IMR-90 (cell line): ENCODE measurements at regions not wholly inside any gene's neighbourhood (a gene's known extent, or its start where the extent isn't known, plus 50 kb on each side); places are given as distances from the start of the nearest gene placed in this dataset.

Experiments used
- ATAC-seq: fragments of 200-7000 bp; cut with Tn5 transposase; 2 replicates; pipeline ENCODE4 v1.9.1; 2020; ENCODE audit warnings: low read depth, mild to moderate bottlenecking, moderate library complexity
- BruUV-seq: library from RNA; stranded (reverse); fragments of 400-500 nt; replicated peaks from 2 replicates; lab custom pipeline; 2021; lab: Mats Ljungman, UMichigan
- CTCF ChIA-PET: fragments of 300-600 bp; formaldehyde crosslinking; extraction: SDS; loops from one replicate; lab custom pipeline; 2021; ENCODE audit warnings: antibody characterized with exemption; lab: Yijun Ruan, JAX
- POLR2A ChIA-PET: fragments of 300-600 bp; sonication (Branson Sonifier 250); formaldehyde crosslinking; loops from one replicate; lab custom pipeline; 2022; ENCODE audit warnings: antibody characterized with exemption; ENCODE audit not compliant: unreplicated experiment; lab: Charles Lee
- DNase-seq: peaks from one replicate; pipeline ENCODE4 v3.0.0; 2013
- H2AFZ ChIP-seq: replicated peaks from 2 replicates; pipeline ENCODE3; 2013; ENCODE audit warnings: low read length, mild to moderate bottlenecking; ENCODE audit not compliant: poor library complexity
- H2AK5ac ChIP-seq: 2 replicates; pipeline ENCODE4 v1.6.1; 2013; ENCODE audit warnings: low read depth, low read length, inconsistent platforms
- H2AK9ac ChIP-seq: replicated peaks from 2 replicates; pipeline ENCODE3; 2013; ENCODE audit warnings: mild to moderate bottlenecking, low read depth, low read length, moderate library complexity; ENCODE audit not compliant: poor library complexity
- H2BK120ac ChIP-seq: 2 replicates; pipeline ENCODE4 v1.6.1; 2013; ENCODE audit warnings: low read depth, low read length, inconsistent platforms
- H2BK15ac ChIP-seq: 3 replicates; pipeline ENCODE4 v1.6.1; 2013; ENCODE audit warnings: low read depth, low read length, inconsistent platforms
- H2BK20ac ChIP-seq: 2 replicates; pipeline ENCODE4 v1.6.1; 2013; ENCODE audit warnings: low read depth, mild to moderate bottlenecking, inconsistent platforms, low read length, moderate library complexity
- H2BK5ac ChIP-seq: 2 replicates; pipeline ENCODE4 v1.6.1; 2013; ENCODE audit warnings: mild to moderate bottlenecking, low read depth, low read length, inconsistent platforms; ENCODE audit not compliant: poor library complexity, severe bottlenecking
- H3K14ac ChIP-seq: replicated peaks from 2 replicates; pipeline ENCODE4 v1.6.1; 2013; ENCODE audit warnings: low read depth, low read length, inconsistent platforms
- H3K18ac ChIP-seq: 2 replicates; pipeline ENCODE4 v1.6.1; 2013; ENCODE audit warnings: low read depth, low read length, control low read depth
- H3K23ac ChIP-seq: 2 replicates; pipeline ENCODE4 v1.6.1; 2013; ENCODE audit warnings: low read depth, low read length, inconsistent platforms
- H3K27ac ChIP-seq: 2 replicates; pipeline ENCODE4 v1.5.1; 2013; ENCODE audit warnings: mild to moderate bottlenecking, control low read depth, low read length; ENCODE audit not compliant: insufficient read depth
- H3K27me3 ChIP-seq: 2 replicates; pipeline ENCODE4 v1.6.1; 2013; ENCODE audit warnings: low read length; ENCODE audit not compliant: control insufficient read depth, insufficient read depth
- H3K36me3 ChIP-seq: 2 replicates; pipeline ENCODE4 v1.6.1; 2013; ENCODE audit warnings: low read length, mixed read lengths; ENCODE audit not compliant: control insufficient read depth, insufficient read depth
- H3K4ac ChIP-seq: 2 replicates; pipeline ENCODE4 v1.6.1; 2013; ENCODE audit warnings: low read depth, low read length, inconsistent platforms
- H3K4me1 ChIP-seq: 2 replicates; pipeline ENCODE4 v1.6.1; 2013; ENCODE audit warnings: low read length, mixed read lengths; ENCODE audit not compliant: control insufficient read depth, insufficient read depth
- H3K4me2 ChIP-seq: 2 replicates; pipeline ENCODE4 v1.6.1; 2013; ENCODE audit warnings: low read depth, mild to moderate bottlenecking, control low read depth, low read length, moderate library complexity
- H3K4me3 ChIP-seq: 2 replicates; pipeline ENCODE4 v1.5.1; 2013; ENCODE audit warnings: low read depth, mild to moderate bottlenecking, control low read depth, low read length, moderate library complexity; ENCODE audit not compliant: insufficient read depth
- H3K56ac ChIP-seq: 2 replicates; pipeline ENCODE4 v1.6.1; 2013; ENCODE audit warnings: low read length, inconsistent platforms; ENCODE audit not compliant: insufficient read depth; ENCODE audit errors: extremely low read depth
- H3K79me1 ChIP-seq, 2 experiments: 2 replicates each; pipeline ENCODE4 v1.6.1; 2013; ENCODE audit warnings: low read length in 2 of 2, inconsistent platforms in 1 of 2, low read depth in 1 of 2
- H3K9ac ChIP-seq: 2 replicates; pipeline ENCODE4 v1.6.1; 2013; ENCODE audit warnings: low read depth, low read length, control low read depth
- H3K9me1 ChIP-seq: 2 replicates; pipeline ENCODE4 v1.6.1; 2013; ENCODE audit warnings: low read length, inconsistent platforms; ENCODE audit not compliant: insufficient read depth
- H3K9me3 ChIP-seq: 2 replicates; pipeline ENCODE4 v1.6.1; 2013; ENCODE audit warnings: low read length; ENCODE audit not compliant: control insufficient read depth, insufficient read depth
- H4K20me1 ChIP-seq: 2 replicates; pipeline ENCODE4 v1.6.1; 2013; ENCODE audit warnings: low read length, inconsistent platforms; ENCODE audit not compliant: insufficient read depth
- H4K5ac ChIP-seq: 2 replicates; pipeline ENCODE4 v1.6.1; 2013; ENCODE audit warnings: mild to moderate bottlenecking, low read depth, low read length, control low read depth
- H4K8ac ChIP-seq, 2 experiments: 2 replicates each; pipeline ENCODE4 v1.6.1; 2013; ENCODE audit warnings: low read depth in 2 of 2, low read length in 2 of 2, control low read depth in 1 of 2, inconsistent platforms in 1 of 2
- H4K91ac ChIP-seq: 2 replicates; pipeline ENCODE4 v1.6.1; 2013; ENCODE audit warnings: low read depth, low read length, inconsistent platforms; ENCODE audit not compliant: insufficient read depth
- CEBPB ChIP-seq: IDR thresholded peaks from 2 replicates; pipeline ENCODE4 v1.6.1; 2012; ENCODE audit warnings: low read depth, low read length, improper control_type of control experiment
- FOS ChIP-seq: fragments of 150-350 bp; IDR thresholded peaks from 2 replicates; pipeline ENCODE4 v1.6.1; 2016; ENCODE audit warnings: low read depth, low read length
- POLR2A ChIP-seq: IDR thresholded peaks from 2 replicates; pipeline ENCODE4 v1.6.1; 2012; ENCODE audit warnings: mild to moderate bottlenecking, low read depth, low read length
- RAD21 ChIP-seq: IDR thresholded peaks from 2 replicates; pipeline ENCODE4 v1.6.1; 2012; ENCODE audit warnings: low read length, improper control_type of control experiment
- SMC3 ChIP-seq: fragments of 150-350 bp; IDR thresholded peaks from 2 replicates; pipeline ENCODE4 v1.6.1; 2016; ENCODE audit warnings: low read depth, mild to moderate bottlenecking, antibody characterized with exemption, low read length, moderate library complexity
- dilution Hi-C: fragments of 300-500 bp; cut with HindIII; formaldehyde crosslinking; loops from one replicate; pipeline ENCODE4 v1.14.3; 2018; ENCODE audit warnings: low sequenced_read_pairs; ENCODE audit not compliant: unreplicated experiment
- in situ Hi-C: fragments of 300-500 bp; cut with MboI; formaldehyde crosslinking; loops from 3 replicates; pipeline ENCODE4 v1.14.3; 2019; ENCODE audit warnings: low sequenced_read_pairs, inconsistent platforms, mixed read lengths
- intact Hi-C: fragments of 100-400 bp; cut with micrococcal nuclease; formaldehyde crosslinking; loops from 2 replicates; pipeline ENCODE4 v1.10.0; 2022
- TF ChIP-seq, protein P1 (sequence below): fragments of 150-350 bp; IDR thresholded peaks from 2 replicates; pipeline ENCODE4 v1.6.1; 2016; ENCODE audit warnings: low read depth, mild to moderate bottlenecking, low read length, moderate library complexity, borderline replicate concordance
- TF ChIP-seq, protein P2 (sequence below): conservative IDR thresholded peaks from 2 replicates; pipeline ENCODE4 v1.5.1; 2012; ENCODE audit warnings: mild to moderate bottlenecking, low read depth, low read length, improper control_type of control experiment

DNA sequence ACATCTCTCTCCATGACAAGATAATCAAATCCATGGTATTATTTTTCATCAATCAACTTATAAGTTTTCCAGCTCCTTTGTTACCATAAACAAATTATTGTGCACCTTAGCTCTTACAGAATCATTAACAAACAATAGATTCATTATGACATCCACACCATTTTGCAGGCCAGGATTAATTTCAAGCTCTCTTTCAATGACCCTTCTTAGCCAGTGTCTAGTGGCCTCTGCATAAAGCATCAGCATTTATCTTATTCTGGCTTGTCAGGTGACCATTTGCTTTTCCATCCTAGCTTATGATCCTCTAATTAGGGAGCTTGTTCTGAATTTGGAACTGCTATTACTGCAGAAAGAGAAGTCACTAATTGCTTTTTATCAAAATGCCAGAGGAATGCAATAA, 806.2 kb upstream of the CHAC2 start:
- Histone ChIP-seq H2BK20ac (no peak overlapping the region), H3K27ac (no peak overlapping the region), H2AK9ac (no peak overlapping the region), H3K36me3 (no peaks in the 10 kb centered on the region), H4K5ac (no peak overlapping the region), H3K18ac (no peak overlapping the region), H3K4ac (no peak overlapping the region), H2BK15ac (no peak overlapping the region), H2BK5ac (no peak overlapping the region), H3K9ac (no peak overlapping the region), H4K91ac (no peak overlapping the region), H3K9me3 (no peaks in the 10 kb centered on the region), H2AK5ac (no peak overlapping the region), H3K4me2 (no peak overlapping the region), H3K23ac (no peak overlapping the region), H2BK120ac (no peak overlapping the region), H3K27me3 (no peaks in the 10 kb centered on the region), H3K4me1 (no peaks in the 10 kb centered on the region), H4K20me1 (no peaks in the 10 kb centered on the region), H2AFZ (no peak overlapping the region), H3K14ac (no peak overlapping the region), H3K9me1 (no peaks in the 10 kb centered on the region), H3K56ac (no peak overlapping the region), H4K8ac (no peak overlapping the region), H3K4me3 (no peak overlapping the region), H3K79me1 (no peaks in the 10 kb centered on the region)
- no peak for TF ChIP-seq CEBPB
- no peak for TF ChIP-seq SMC3
- TF ChIP-seq, protein P1, sequence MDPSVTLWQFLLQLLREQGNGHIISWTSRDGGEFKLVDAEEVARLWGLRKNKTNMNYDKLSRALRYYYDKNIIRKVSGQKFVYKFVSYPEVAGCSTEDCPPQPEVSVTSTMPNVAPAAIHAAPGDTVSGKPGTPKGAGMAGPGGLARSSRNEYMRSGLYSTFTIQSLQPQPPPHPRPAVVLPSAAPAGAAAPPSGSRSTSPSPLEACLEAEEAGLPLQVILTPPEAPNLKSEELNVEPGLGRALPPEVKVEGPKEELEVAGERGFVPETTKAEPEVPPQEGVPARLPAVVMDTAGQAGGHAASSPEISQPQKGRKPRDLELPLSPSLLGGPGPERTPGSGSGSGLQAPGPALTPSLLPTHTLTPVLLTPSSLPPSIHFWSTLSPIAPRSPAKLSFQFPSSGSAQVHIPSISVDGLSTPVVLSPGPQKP: no peak
- TF ChIP-seq, protein P2, sequence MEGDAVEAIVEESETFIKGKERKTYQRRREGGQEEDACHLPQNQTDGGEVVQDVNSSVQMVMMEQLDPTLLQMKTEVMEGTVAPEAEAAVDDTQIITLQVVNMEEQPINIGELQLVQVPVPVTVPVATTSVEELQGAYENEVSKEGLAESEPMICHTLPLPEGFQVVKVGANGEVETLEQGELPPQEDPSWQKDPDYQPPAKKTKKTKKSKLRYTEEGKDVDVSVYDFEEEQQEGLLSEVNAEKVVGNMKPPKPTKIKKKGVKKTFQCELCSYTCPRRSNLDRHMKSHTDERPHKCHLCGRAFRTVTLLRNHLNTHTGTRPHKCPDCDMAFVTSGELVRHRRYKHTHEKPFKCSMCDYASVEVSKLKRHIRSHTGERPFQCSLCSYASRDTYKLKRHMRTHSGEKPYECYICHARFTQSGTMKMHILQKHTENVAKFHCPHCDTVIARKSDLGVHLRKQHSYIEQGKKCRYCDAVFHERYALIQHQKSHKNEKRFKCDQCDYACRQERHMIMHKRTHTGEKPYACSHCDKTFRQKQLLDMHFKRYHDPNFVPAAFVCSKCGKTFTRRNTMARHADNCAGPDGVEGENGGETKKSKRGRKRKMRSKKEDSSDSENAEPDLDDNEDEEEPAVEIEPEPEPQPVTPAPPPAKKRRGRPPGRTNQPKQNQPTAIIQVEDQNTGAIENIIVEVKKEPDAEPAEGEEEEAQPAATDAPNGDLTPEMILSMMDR: no peak
- no peak for TF ChIP-seq FOS
- TF ChIP-seq RAD21: no peak
- no peak for TF ChIP-seq POLR2A
- CTCF ChIA-PET: no interaction called here
- POLR2A ChIA-PET: interaction anchor here (0.5 kb wide), 1 partner anchor 55 kb away, joined by 11 read pairs; no protein-coding TSS in a partner anchor
- ATAC-seq (no peak), DNase-seq (no peak)
- dilution Hi-C loops: no loop called here
- in situ Hi-C loops: no loop called here
- no TSS peak for BruUV-seq
- intact Hi-C loops: no loop called here
